GM21447 (cell line): ENCODE measurements at regions not wholly inside any gene's neighbourhood (a gene's known extent, or its start where the extent isn't known, plus 50 kb on each side); places are given as distances from the start of the nearest gene placed in this dataset.
"Not testable (repeated sequence)": the region's sequence is repeated elsewhere in the genome, so short reads cannot be mapped to it uniquely, and the experiment has no call there.

Source experiments
- ATAC-seq: cut with Tn5 transposase; IDR thresholded peaks from one replicate; pipeline ENCODE4 v1.9.1; 2021; ENCODE audit not compliant: unreplicated experiment

DNA sequence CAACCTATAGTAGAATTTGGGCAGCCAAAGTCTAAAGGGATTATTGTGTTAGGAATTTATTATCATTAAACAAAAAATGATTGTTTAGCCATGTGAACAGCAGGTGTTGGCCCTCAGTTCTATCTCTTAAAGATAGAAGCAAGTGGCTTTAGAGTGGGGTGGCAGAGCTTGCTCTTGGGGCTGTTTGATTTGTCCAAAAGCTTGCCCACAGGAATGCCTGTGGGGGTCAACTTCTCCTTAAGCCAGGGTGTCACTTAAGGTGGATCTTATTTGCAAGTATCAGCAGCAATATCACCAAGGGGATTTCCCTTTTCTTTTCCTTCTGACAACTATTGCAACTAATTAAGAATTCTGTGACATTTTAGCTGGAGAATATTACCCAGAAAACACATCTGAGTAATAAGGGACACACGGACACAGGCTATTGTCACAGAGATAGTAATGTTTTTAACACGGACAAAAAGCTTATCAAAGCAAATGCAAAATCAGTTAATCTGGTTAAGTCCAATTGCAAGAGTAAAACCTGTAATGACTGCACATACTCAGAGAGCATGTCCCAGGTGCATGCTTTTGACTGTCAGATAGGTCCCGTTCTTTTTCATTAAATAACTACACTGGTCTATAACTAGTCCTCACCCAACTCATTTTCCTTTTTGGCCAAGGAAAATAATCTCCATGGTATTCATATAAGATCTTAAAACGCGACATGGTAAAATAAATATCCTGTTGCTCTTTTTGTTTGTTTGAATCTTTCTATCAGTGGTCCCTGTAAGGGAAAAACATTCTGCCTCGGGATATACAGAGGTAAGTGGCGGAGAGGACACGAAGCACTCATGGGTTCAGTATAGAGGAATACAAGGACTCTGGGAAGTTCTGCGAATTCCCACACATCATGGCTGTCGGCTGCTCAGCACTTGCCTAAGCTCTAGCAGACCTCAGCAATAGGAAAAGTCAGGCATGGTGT is 172.1 kb upstream of the RFC3 start:
- no peak for ATAC-seq

DNA sequence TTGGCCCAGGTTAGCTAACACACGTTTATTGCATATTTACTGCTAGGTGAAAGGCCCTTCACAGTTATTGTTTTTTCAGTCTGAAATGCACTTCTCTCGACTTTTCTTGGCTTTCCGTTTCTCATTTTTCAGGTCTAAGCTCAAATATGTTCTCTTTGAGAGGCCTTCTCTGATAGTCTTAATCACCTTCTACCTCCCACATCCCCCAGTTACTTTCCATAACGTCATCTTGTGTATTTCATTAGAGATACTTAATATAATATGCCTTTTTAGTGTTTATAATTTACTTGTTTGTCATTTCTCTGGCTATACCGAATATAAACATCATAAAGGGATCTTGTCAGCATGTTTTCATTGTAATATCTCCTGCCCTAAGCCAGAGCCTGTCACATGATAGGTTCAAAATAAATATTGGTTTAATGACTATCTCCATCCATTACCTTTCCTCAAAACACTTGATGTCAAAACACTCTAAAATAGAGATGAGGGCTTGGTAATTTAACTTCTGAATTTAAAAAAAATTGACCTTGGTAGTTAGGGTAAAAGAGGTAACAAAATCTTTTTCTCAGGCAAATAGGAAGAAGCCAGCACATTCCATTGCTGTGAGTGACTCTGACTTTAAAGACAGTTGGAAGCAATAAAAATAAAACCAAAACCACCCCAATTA is 168.6 kb upstream of the RFC3 start:
- ATAC-seq = no peak

DNA sequence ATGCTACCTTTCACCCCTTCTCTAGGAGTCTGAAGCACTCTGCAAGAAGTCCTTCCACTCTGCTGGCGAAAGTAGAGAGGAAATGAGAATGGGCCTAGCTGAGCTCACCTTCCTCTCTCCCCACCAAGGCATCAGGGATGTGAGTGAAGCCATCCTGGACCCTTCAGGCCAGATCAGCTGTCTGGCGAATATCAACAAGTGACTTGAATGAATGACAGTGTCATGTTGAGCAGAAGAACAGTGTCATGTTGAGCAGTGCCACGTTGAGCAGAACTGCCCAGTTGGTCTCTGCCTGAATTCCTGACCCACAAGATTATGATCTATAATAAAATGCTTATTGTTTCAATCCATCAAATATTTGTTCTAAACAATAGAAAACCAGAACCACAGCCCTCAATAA is 166.2 kb upstream of the RFC3 start:
- ATAC-seq = no peak

DNA sequence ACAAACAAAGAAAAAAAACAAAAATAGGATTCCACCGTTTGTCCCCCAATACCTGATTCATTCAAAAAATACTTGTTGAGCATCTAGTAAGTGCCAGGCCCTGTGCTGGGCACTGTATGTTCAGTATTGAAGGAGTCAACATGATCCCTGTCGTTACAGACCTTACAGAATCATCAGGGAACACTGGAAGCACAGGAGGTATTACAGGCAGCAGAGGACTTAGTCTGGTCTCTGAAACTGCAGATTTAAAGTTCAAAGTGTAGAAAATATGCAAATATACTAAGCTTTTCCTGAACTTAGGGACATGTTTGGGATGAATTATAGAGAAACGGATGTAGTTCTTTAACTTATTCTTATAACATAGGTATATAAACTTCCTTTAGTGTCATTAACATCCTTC is 160.7 kb upstream of the RFC3 start:
- no peak for ATAC-seq

DNA sequence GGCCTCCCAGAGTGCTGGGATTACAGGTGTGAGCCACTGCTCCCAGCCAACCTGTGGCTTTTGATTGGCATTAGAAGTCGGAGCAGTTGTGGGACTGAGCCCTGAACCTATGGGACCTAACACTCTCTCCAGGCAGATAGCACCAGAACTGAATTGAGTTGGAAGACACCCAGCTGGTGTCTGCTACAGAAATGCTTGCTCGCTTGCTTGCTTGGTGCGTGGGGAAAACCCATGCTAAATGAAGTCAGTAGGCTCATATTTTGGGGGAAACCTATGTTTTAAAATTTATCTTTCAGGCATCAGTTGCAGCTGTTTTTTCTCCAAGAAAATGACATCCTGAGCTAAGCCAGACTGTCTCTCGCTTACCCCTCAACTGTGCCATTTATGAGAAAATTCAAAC is 158.5 kb upstream of the RFC3 start:
- ATAC-seq = no peak

DNA sequence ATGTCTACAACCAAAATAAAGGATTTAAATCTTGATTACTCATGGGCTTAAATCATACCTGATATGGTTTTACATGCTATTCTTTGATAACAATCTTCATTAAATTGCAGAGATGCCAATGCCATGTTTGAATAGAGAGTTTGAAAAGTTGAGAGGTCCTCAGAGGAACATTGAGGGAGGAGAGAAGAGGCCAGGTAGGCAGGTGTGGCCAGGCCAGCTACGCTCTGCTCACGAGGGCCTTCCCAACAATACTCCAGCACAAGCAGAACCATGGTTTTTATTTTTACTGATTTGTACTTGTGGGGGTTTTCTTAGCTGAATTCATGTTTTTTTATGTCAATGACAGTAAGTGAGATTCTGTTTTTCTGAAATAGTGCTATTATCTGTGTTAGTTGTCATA is 158.1 kb upstream of the RFC3 start:
- no peak for ATAC-seq

DNA sequence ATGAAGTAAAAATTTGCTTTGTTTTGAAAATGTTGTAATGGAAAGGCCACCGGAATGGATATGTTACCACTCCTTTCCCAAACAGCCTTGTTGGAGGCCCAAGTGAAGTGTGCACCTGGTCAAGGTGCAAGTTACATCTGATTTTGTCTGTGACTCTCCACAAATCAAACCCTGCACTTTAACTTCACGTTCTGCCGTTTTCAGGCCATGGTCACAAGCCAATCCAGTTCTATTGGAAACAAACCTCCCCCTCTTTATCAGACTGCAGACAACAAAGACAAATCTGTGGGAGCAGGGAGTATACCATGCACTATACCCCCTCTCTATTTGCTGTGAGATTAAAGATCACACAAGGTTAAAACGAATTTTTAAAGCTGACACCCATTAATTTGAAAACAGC is 155.6 kb upstream of the RFC3 start:
- no peak for ATAC-seq

DNA sequence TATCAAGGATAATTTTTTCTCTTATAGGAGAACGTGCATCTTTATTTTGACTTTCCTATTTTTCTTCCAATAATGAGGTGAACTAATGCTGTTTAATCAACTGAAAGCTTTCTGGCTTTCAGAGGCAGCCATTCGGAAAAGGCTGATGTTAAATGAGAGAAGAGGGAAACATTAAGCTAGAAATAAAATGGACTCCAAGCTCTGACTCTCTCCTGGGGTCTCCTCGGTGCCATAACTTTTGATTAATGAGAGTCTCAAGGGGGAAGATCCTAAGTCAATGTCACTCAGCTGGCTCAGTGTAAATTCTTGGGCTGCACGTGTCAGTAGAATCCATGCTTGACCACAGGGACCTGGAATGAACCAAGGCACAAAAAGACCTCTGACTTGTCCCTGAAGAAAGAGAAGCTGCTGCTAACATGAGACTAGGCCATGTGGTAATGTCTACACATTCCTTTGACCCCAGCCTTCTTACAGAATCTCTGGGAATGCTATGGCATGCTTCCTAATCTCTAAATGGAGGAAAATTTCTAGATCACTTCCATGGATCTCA is 152.2 kb upstream of the RFC3 start:
- ATAC-seq = no peak

DNA sequence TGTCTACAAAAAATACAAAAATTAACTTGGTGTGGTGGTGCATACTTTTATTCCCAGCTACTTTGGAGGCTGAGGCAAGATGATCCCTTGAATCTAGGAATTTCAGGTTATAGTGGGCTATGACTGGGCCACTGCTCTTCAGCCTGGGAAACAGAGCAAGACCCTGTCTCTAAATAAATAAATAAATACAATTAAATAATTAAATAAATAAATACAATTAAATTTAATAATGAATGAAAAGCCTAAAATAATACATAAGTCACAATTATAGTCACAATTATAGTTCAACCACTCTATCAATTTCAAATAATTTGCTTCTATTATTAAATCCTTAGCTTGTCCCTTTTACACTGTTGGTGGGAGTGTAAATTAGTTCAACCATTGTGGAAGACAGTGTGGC is 146.4 kb upstream of the RFC3 start:
- ATAC-seq = no peak

DNA sequence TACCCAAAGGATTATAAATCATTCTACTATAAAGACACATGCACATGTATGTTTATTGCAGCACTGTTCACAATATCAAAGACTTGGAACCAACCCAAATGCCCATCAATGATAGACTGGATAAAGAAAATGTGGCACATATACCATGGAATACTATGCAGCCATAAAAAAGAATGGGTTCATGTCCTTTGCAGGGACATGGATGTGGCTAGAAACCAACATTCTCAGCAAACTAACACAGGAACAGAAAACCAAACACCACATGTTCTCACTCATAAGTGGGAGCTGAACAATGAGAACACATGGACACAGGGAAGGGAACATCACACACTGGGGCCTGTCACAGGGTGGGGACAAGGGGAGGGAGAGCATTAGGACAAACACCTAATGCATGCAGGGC is 145.9 kb upstream of the RFC3 start:
- not testable (repeated sequence) for ATAC-seq

DNA sequence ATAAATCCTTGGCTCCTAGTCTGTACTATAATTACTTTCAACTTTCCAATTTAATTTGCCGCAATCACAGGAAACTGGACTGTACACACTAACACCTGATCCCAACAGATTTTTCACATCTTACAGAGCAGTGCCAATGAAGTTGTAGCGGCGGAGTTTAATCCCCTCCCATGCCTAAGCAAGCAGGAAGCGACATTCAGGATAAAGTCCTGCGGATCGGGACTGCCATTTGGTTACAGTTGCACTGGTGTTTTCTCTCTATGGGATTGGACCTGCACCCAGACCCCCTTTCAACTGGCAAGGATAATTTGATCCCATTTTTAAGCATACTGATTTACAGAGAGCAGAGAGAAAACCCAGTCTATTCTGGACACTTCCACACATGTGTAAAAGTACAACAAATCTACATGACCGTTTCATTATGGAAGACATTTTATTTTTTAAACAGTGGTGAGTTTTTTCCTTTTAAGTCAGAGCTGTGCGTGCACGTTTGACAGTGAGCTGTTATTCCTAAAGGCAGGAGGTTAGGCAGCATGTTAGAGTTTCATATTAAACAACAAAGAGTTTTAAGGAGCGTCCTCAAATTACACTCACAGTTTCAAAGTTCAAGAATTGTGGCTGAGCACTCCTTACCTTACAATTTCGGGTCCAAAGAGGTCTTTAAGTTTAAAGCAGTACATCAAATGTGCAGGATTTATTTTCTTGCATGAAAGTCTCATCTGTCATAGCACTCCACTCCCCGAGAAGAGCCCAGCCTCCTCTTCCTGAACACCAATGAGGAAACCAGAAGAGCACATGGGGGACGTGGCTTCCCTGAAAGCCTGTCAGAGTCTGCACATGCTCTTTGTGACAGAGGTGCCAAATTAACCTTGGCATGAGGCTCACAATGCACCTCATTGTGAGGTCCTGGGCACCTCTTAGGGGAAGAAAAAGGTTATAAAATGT is 141.6 kb upstream of the RFC3 start:
- no peak for ATAC-seq

DNA sequence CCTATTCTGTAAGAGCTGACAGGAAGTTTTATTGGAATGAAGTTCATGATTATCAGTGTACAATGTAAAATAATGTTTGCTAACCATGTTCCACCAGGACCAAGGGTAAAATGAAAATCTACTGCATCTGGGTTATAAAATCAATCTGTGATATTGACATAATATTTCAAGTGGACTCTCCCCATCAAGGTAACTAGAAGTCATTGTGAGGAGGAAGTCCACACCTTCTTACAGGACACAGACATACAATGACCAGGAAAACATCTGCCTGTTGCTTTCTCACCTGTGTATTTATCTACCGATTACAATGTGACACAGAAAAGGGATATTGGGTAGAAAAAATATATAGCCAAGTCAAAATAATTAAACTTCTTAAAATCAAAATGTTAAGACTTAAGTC is 140.7 kb upstream of the RFC3 start:
- ATAC-seq = no peak

DNA sequence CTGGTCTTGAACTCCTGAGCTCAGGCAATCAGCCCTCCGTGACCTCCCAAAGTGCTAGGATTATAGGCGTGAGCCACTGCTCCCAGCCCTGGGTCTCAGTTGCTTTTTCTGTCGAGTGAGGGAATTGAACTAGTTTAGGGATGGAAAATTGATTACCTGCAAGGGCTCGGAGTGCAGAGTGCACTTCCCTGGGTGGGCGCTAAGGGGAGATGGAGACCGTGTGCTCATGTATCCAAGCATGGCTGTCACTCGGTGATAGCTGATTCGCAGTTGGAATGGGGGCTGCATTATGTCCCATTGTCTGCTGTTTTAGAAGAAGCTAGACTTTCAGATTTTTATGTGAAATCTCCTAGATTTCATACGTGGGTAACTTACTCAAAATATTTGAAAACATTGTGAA is 139.9 kb upstream of the RFC3 start:
- ATAC-seq = no peak

DNA sequence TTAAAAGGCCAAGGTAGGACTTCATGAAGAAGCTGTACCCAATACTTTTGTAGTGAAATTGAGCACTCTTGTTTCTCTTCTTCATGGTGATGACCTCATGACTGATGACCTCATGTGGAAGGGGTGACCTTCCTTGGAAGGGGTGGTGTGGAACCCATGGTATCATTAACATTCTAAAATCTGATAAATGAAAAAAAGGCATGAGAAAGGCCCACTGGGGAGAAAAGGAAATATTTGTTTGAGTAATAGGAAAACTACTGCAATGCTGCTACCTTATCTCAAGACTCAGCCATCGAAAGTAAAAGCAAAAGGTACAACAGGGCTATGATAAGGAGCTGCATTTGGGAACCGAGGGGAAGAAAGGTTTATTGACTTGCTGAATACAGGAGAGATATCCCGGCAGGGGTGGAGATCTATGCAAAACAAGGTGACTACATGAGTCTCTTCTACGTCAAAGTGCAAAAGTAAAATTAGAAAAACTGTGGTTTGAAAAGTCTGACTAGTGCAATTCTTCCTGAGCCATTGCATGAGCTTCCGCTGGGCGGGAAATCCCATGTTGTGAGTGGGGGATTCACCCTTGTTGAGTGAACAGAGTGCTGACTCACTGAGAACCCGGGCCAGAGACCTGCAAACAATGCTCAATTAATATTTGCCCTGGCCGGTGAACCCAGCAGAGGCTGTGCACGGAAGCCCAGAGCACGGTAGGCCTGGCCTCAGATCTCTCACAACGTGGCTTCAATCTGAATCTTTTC is 138.9 kb upstream of the RFC3 start:
- peak; percentile 96 for ATAC-seq

DNA sequence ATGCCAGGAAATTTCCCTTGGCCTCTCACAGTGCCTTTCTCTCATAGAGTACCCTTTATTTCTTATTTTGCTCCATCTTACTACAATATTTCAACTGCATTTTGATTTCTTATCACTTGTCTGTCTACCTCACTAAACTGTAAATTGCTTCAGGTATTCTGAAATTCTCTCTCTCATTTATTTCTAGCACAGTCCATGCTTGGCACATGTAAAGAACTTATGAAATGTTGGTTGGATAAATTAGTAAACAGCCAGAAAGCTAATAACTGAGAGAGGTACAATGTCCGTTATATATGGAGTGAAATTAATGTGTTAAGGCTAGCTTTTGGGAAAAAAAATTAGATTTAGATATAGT is 138.3 kb upstream of the RFC3 start:
- ATAC-seq = no peak

DNA sequence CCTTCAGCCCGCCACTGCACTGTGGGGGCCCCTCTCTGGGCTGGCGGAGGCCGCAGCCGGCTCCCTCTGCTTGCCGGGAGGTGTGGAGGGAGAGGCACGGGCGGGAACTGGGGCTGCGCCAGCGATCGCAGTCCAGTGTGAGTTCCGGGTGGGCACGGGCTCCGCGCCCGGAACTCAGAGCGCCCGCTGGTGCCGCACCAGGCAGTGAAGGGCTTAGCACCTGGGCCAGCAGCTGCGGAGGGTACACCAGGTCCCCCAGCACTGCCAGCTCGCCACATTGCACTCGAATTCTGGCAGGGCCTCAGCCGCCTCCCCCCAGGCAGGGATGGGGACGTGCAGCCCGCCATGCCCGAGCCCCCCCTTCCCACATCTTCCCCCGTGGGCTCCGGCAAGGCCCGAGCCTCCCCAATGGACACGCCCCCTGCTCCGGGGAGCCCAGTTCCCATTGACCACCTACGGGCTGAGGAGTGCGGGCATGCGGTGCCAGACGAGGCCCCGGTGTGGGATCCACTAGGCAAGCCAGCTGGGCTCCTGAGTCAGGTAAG is 135.9 kb upstream of the RFC3 start:
- ATAC-seq = no peak

DNA sequence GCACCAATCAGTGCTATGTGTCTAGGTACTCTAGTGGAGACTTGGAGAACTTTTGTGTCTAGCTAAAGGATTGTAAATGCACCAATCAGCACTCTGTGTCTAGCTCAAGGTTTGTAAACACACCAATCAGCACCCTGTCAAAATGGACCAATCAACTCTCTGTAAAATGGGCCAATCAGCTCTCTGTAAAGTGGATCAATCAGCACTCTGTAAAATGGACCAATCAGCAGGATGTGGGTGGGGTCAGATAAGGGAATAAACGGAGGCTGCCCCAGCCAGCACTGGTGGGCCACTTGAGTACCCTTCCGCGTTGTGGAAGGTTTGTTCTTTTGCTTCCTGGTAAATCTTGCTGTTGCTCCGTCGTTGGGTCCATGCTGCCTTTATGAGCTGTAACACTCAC is 135.3 kb upstream of the RFC3 start:
- not testable (repeated sequence) for ATAC-seq

DNA sequence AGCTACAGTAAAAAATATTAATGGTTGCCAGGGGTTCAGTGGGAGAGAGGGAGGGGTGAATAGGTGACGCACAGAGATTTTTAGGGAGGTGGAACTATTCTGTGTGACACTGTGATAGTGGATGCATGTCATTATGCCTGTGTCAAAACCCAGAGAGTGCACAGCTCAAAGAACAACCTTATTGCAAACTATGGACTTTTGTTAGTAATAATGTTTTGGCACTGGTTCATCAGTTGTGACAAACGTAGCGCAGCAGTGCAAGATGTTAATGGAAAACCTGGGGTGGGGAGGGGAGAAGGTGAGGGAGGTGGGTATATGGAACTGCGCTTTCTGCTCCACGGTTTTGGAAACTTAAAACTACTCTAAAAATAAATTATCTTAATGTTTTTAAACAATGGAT is 134.6 kb upstream of the RFC3 start:
- no peak for ATAC-seq

DNA sequence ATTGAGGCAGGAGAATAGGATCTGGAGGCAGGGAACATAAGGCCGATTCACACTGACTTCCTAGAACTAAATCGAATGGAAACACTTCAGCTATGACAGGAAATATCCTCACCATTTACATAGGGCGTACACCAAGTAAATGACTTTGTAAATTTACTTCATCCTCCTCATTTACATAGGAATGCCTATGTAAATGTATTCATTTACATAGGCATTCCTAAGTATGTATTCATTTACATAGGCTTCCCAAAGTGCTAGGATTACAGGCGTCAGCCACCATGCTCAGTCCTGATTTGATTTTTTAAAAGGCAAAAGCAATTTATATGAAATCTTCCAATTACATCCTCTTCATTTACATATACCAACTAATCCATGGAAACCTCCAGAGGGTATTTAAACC is 133.1 kb upstream of the RFC3 start:
- ATAC-seq = no peak
